K562 (cell line): ENCODE measurements at regions not wholly inside any gene's neighbourhood (a gene's known extent, or its start where the extent isn't known, plus 50 kb on each side); places are given as distances from the start of the nearest gene placed in this dataset.

Source experiments
- CBFA2T3 ChIP-seq: fragments of 450-650 bp; IDR thresholded peaks from 2 replicates; pipeline ENCODE4 v1.6.1; 2017
- CXXC5 ChIP-seq: fragments of 250-450 bp; sonication (Bioruptor Pico); IDR thresholded peaks from 2 replicates; pipeline ENCODE4 v1.8.0; 2022; ENCODE audit warnings: inconsistent platforms, mild to moderate bottlenecking, moderate library complexity
- KDM1A ChIP-seq, 2 experiments: fragments of 450-650 bp; IDR thresholded peaks; 2 replicates each; pipeline ENCODE4 v1.6.1; 2016; ENCODE audit warnings: mild to moderate bottlenecking in 2 of 2
- KLF13 ChIP-seq: fragments of 450-650 bp; IDR thresholded peaks from 2 replicates; pipeline ENCODE4 v1.6.1; 2016; ENCODE audit warnings: missing genetic modification characterization, low read depth, mild to moderate bottlenecking, missing compliant biosample characterization, moderate library complexity, borderline replicate concordance
- NBN ChIP-seq: fragments of 450-650 bp; IDR thresholded peaks from 2 replicates; pipeline ENCODE4 v1.6.1; 2016; ENCODE audit warnings: low read depth, mild to moderate bottlenecking
- PML ChIP-seq: IDR thresholded peaks from 2 replicates; pipeline ENCODE4 v1.6.1; 2012; ENCODE audit warnings: low read length, inconsistent platforms
- SOX6 ChIP-seq: fragments of 450-650 bp; IDR thresholded peaks from 2 replicates; pipeline ENCODE4 v1.6.1; 2014; ENCODE audit warnings: mild to moderate bottlenecking
- STAT5B ChIP-seq: fragments of 250-450 bp; sonication (Bioruptor Pico); IDR thresholded peaks from 2 replicates; pipeline ENCODE4 v1.8.0; 2021; ENCODE audit warnings: mild to moderate bottlenecking, inconsistent platforms
- TAF15 ChIP-seq: fragments of 200-400 bp; formaldehyde crosslinking; IDR thresholded peaks from 2 replicates; pipeline ENCODE4 v1.6.1; 2017; ENCODE audit warnings: mild to moderate bottlenecking, low read depth, low read length, moderate library complexity
- ZBTB2 ChIP-seq: fragments of 450-650 bp; IDR thresholded peaks from 2 replicates; pipeline ENCODE4 v1.6.1; 2016; ENCODE audit warnings: antibody characterized with exemption
- ZBTB7A ChIP-seq: IDR thresholded peaks from 2 replicates; pipeline ENCODE4 v1.6.1; 2011; ENCODE audit warnings: low read depth, mild to moderate bottlenecking, low read length, moderate library complexity, borderline replicate concordance; ENCODE audit not compliant: control insufficient read depth
- ZNF699 ChIP-seq: fragments of 250-450 bp; sonication (Bioruptor Pico); IDR thresholded peaks from 2 replicates; pipeline ENCODE4 v1.8.0; 2021; ENCODE audit warnings: mild to moderate bottlenecking, moderate library complexity; ENCODE audit not compliant: insufficient replicate concordance
- TF ChIP-seq, protein P1 (sequence below): fragments of 450-650 bp; IDR thresholded peaks from 2 replicates; pipeline ENCODE4 v1.6.1; 2016; ENCODE audit warnings: low read depth, mild to moderate bottlenecking, moderate library complexity

GRCh38 chr9:38226491-38226951 lies 157.5 kb upstream of the SHB start (continued):
- no peak for TF ChIP-seq ZBTB2
- TF ChIP-seq ZBTB7A, result no peak
- TF ChIP-seq PML, result no peak
- TF ChIP-seq, protein P1, sequence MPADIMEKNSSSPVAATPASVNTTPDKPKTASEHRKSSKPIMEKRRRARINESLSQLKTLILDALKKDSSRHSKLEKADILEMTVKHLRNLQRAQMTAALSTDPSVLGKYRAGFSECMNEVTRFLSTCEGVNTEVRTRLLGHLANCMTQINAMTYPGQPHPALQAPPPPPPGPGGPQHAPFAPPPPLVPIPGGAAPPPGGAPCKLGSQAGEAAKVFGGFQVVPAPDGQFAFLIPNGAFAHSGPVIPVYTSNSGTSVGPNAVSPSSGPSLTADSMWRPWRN, result peak; percentile 74; the same call in 1 of the 2 replicates
- TF ChIP-seq CBFA2T3, result peak; percentile 36; the same call in 1 of the 2 replicates
- TF ChIP-seq NBN, result peak; percentile 41; the same call in 1 of the 2 replicates
- no peak for TF ChIP-seq ZNF699 (CRISPR knock-in tag)
- 0 out of 2 replicates have a peak, but pooled peaks have one; percentile 24 for TF ChIP-seq CXXC5 (CRISPR knock-in tag)
- 0 out of 2 replicates have a peak, but pooled peaks have one; percentile 35 for TF ChIP-seq KLF13 (tag)
- TF ChIP-seq TAF15, result no peak
- TF ChIP-seq SOX6, result peak; percentile 78; the same call in 1 of the 2 replicates
- TF ChIP-seq KDM1A (IDR thresholded peaks at IDR 0.05), result peak; percentile 66 to 68
- no peak for TF ChIP-seq STAT5B (CRISPR knock-in tag)
